SU-DHL-6 (cell line): ENCODE measurements at regions not wholly inside any gene's neighbourhood (a gene's known extent, or its start where the extent isn't known, plus 50 kb on each side); places are given as distances from the start of the nearest gene placed in this dataset.
"Not testable (repeated sequence)": the region's sequence is repeated elsewhere in the genome, so short reads cannot be mapped to it uniquely, and the experiment has no call there.

ENCODE experiments used
- H2AFZ ChIP-seq: fragments of 200-600 bp; sonication (generic); 2 replicates; pipeline ENCODE4 v1.6.1; 2014; ENCODE audit warnings: low read depth, mild to moderate bottlenecking, moderate library complexity, mixed read lengths, antibody characterized with exemption, low read length; ENCODE audit not compliant: severe bottlenecking
- H3F3A ChIP-seq: fragments of 200-600 bp; shearing (Covaris generic); 2 replicates; pipeline ENCODE4 v1.6.0; 2016; ENCODE audit warnings: antibody characterized with exemption, mild to moderate bottlenecking; ENCODE audit not compliant: insufficient read depth
- H3K27ac ChIP-seq: fragments of 200-600 bp; sonication (generic); 2 replicates; pipeline ENCODE4 v1.5.1; 2016; ENCODE audit warnings: low read depth, mild to moderate bottlenecking, low read length, moderate library complexity, mixed read lengths
- H3K27me3 ChIP-seq: fragments of 200-600 bp; sonication (generic), shearing (Covaris generic); 2 replicates; pipeline ENCODE4 v1.6.0; 2014; ENCODE audit warnings: mild to moderate bottlenecking, low read length
- H3K36me3 ChIP-seq: fragments of 200-600 bp; sonication (generic); 2 replicates; pipeline ENCODE4 v1.6.1; 2014; ENCODE audit warnings: mild to moderate bottlenecking, low read length, mixed read lengths
- H3K4me2 ChIP-seq: fragments of 300-600, 200-600 bp; shearing (Covaris generic), sonication (generic); 2 replicates; pipeline ENCODE4 v1.6.0; 2014; ENCODE audit warnings: low read length, low read depth, mild to moderate bottlenecking; ENCODE audit not compliant: poor library complexity, severe bottlenecking
- H3K4me3 ChIP-seq: fragments of 200-600 bp; sonication (generic); 2 replicates; pipeline ENCODE4 v1.5.1; 2014; ENCODE audit warnings: antibody characterized with exemption, low read length, mild to moderate bottlenecking, mixed read lengths; ENCODE audit not compliant: insufficient read depth, poor library complexity, severe bottlenecking
- H3K79me2 ChIP-seq: fragments of 200-600 bp; sonication (generic); 2 replicates; pipeline ENCODE4 v1.6.1; 2014; ENCODE audit warnings: mild to moderate bottlenecking, low read length, moderate library complexity; ENCODE audit not compliant: insufficient read depth
- H3K9ac ChIP-seq: fragments of 200-600 bp; sonication (generic); 2 replicates; pipeline ENCODE4 v1.7.0; 2014; ENCODE audit warnings: mild to moderate bottlenecking, low read length
- H3K9me2 ChIP-seq: fragments of 200-600 bp; sonication (generic); replicated peaks from 2 replicates; pipeline ENCODE4 v1.6.1; 2014; ENCODE audit warnings: low read length; ENCODE audit not compliant: insufficient read depth
- H3K9me3 ChIP-seq: fragments of 200-600 bp; sonication (generic); 2 replicates; pipeline ENCODE4 v1.6.1; 2014; ENCODE audit warnings: low read length, mixed read lengths; ENCODE audit not compliant: insufficient read depth
- H4K20me1 ChIP-seq: fragments of 200-600 bp; sonication (generic); 2 replicates; pipeline ENCODE4 v1.6.1; 2014; ENCODE audit warnings: low read depth, mild to moderate bottlenecking, antibody characterized with exemption, low read length, moderate library complexity, mixed read lengths
- CTCF ChIP-seq: fragments of 200-600 bp; sonication (generic); IDR thresholded peaks from one replicate; pipeline ENCODE4 v1.5.1; 2017; ENCODE audit warnings: antibody characterized with exemption, mild to moderate bottlenecking, low read length, moderate library complexity; ENCODE audit not compliant: insufficient read depth, poor library complexity, severe bottlenecking
- EZH2phosphoT487 ChIP-seq: fragments of 200-600 bp; sonication (generic), shearing (Covaris generic); conservative IDR thresholded peaks from 2 replicates; pipeline ENCODE4 v1.6.1; 2018; ENCODE audit warnings: mild to moderate bottlenecking, antibody characterized with exemption, low read length, moderate library complexity, mixed read lengths

GRCh38 chr11:23932485-23932898 is 564.4 kb upstream of the LUZP2 start:
- Histone ChIP-seq H3K27me3 (no peaks in the 10 kb centered on the region), H3K4me2 (no peak overlapping the region), H3K36me3 (no peaks in the 10 kb centered on the region), H3K27ac (no peak overlapping the region), H3K9me3 (no peaks in the 10 kb centered on the region), H3K4me3 (no peak overlapping the region), H4K20me1 (no peaks in the 10 kb centered on the region), H3K79me2 (no peaks in the 10 kb centered on the region), H2AFZ (no peak overlapping the region), H3K9ac (no peak overlapping the region), H3F3A (no peaks in the 10 kb centered on the region), H3K9me2 (no peaks in the 10 kb centered on the region)
- TF ChIP-seq EZH2phosphoT487 = no peak
- no peak for TF ChIP-seq CTCF

- Histone ChIP-seq H3K36me3 (no peaks in the 10 kb centered on the region), H3K9ac (no peak overlapping the region), H3K27me3 (no peaks in the 10 kb centered on the region), H3K4me2 (no peak overlapping the region), H3F3A (no peaks in the 10 kb centered on the region), H2AFZ (no peak overlapping the region), H3K4me3 (no peak overlapping the region), H3K27ac (no peak overlapping the region), H4K20me1 (no peaks in the 10 kb centered on the region), H3K9me2 (no peaks in the 10 kb centered on the region), H3K9me3 (no peaks in the 10 kb centered on the region), H3K79me2 (no peaks in the 10 kb centered on the region)
- TF ChIP-seq CTCF = no peak
- TF ChIP-seq EZH2phosphoT487 = no peak
Measured at GRCh38 chr11:23933721-23934120, 563.1 kb upstream of the LUZP2 start.

GRCh38 chr11:23934671-23935270 is 562.1 kb upstream of the LUZP2 start:
- not testable (repeated sequence) for H4K20me1 ChIP-seq, H3K79me2 ChIP-seq, H3K9ac ChIP-seq, H3K4me3 ChIP-seq, H2AFZ ChIP-seq, H3K27me3 ChIP-seq, H3K4me2 ChIP-seq, H3F3A ChIP-seq, H3K9me3 ChIP-seq, H3K36me3 ChIP-seq, H3K27ac ChIP-seq, H3K9me2 ChIP-seq

GRCh38 chr11:23942117-23942815 is 554.6 kb upstream of the LUZP2 start:
- H3K27me3 ChIP-seq, H3F3A ChIP-seq, H3K9ac ChIP-seq, H3K4me3 ChIP-seq, H3K9me2 ChIP-seq, H2AFZ ChIP-seq, H4K20me1 ChIP-seq, H3K36me3 ChIP-seq, H3K27ac ChIP-seq, H3K79me2 ChIP-seq, H3K4me2 ChIP-seq, H3K9me3 ChIP-seq: not testable (repeated sequence)
